ENCODE measurements at regions not wholly inside any gene's neighbourhood (a gene's known extent, or its start where the extent isn't known, plus 50 kb on each side); places are given as distances from the start of the nearest gene placed in this dataset.

- TF ChIP-seq CTCF (IDR thresholded peaks at IDR 0.05) (no peak), POLR2A (IDR thresholded peaks at IDR 0.05) (no peak)
These were observed 50.1 kb upstream of the NCAM1 start for GRCh38 chr11:112911124-112911523.
